Bone marrow (tissue), 2 donors: ENCODE measurements at regions not wholly inside any gene's neighbourhood (a gene's known extent, or its start where the extent isn't known, plus 50 kb on each side); places are given as distances from the start of the nearest gene placed in this dataset.
"Not testable (repeated sequence)": the region's sequence is repeated elsewhere in the genome, so short reads cannot be mapped to it uniquely, and the experiment has no call there.

Experiments
- DNase-seq, 2 donors: peaks; one replicate each; lab custom pipeline; 2025; lab: John Stamatoyannopoulos, UW

DNA sequence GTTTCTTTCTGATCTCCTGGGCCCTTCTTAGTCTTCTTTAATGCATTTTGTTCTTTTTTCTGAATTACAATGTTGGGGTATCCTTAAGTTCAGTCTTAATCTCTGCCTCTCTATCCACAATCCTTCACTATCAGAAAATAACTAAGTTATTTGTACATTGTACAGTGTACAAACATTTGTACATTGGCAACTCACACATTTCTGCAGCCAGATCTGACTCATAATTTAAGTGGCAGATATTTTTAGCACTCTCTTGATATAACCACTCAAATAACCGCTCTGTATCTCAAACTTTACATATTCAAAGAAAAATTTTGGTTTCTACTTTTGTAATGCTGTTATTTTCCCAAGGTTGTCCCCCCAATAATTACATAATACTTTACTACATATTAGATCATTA, 691.1 kb upstream of the SPRY2 start:
- DNase-seq, result no peak

DNA sequence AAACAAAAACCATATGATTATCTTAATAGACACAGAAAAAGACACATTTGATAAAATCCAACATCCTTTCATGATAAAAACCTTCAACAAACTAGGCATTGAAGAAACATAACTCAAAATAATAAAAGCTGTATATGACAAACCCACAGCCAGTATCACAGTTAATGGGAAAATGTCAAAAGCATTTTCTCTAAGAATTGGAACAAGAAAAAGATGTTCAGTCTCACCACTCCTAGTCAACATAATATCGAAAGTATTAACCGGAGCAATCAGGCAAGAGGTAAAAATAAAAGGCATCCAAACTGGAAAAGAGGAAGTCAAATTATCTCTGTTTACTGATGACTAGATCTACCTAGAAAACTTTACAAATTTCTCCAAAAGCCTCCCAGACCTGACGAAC, 684.2 kb upstream of the SPRY2 start:
- DNase-seq, result no peak

DNA sequence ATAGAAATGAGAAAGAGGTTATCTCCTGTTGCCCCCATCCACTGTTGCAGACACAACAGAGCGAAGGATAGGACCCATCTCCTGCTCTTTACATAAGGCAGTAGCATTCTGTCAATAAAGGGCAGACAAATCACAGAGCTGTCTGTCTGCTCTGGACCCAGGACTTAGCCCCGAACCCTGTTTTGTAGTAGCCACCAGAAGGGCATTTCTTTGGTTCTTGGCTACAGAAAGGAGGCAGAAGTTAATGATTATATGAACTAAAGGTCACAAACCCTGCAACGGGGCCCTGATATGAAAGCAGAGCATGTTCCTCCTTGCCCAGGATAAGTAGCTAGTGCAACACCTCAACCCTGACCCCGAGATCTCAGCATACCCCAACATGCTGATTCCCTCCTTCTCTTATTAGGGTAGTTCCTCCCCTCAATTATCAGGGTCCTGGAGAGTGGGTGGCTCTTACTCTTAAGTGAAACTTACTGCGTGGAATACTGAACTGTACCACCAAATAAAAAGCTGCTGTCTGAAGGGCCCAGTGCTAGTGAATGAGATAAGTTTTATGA, 680.4 kb upstream of the SPRY2 start:
- no peak for DNase-seq

DNA sequence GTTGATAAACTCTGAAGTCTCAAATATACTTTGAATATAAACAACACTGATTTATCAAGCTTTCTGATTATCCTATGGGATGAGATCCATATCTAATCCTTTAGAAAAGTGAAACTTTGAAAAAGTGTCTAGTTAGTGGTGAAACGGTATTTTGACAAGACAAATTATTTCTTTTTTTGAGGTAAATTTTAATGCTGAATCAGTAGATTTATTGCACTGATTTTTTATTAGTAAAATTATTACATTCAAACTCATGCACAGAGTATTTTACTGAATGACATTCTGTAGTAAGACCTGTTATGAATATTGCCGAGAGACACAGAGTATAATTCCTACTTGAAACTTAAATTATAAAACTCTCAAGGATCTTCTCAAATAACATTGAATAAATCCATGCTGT, 679.1 kb upstream of the SPRY2 start:
- no peak for DNase-seq

DNA sequence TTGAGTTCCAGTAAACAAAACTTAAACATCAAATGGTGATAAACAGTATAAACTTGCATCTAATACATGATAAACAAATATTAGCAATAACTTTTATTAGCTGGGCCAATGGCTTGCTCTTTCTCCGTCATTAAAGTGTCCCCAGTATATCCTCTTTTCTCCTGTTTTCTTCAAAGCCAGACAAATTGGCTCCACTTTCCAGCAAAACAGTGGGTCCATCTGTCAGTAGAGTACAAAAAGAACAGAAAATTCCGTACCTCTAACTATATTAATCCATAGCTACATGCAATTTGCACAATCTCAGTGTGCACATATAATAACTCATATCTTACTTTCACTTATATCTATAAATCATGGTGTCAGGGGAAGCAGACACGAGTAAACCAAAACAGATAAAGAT, 678.0 kb upstream of the SPRY2 start:
- DNase-seq, result no peak

DNA sequence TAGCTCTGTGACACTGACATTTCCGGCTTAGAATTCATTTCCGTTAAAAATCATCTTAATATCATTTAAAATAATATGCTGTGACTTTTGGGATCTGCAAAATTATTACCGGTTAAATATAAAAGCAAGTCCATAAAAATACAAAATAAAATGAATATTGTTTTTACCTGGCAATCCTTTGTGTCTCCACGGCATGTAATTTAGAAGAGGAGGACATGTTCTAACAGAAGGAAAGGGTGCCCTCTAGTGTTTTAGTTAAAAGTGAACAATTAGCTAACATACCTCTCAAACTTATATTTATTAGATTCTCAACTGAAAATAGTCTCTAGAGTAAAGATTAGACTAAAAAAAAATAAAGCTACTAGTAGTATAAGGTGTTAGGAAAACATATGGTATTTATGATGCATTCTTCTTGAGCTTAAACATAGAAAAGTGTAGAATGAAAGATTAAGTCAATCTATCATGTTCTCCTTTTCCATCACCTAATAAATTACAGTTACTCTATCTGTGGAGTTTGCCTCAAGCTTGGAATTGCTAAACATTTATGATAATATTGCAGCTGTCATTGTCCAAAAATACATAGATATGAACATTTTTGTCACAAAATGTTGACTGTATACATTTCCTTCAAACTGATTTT, 676.7 kb upstream of the SPRY2 start:
- DNase-seq, result peak in 1 of 2 donors; percentile 1

DNA sequence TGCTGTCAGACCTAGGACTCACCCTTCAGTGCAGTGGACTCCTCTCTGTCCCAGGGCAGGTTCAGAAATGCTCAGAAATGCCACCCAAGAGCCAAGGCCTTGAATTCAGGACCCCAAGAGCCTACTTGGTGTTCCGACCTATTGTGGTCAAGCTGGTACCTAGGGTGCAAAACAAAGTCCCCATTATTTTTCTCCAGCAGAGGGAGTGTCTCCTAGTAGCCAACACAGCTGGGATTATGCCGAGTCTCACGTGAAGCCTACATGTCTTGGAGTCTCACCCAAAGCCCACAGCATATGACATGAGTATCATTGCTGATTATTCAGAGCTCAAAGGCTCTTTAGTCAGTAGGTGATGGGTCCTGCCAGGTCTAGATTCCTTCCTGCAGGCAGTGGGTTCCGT, 671.1 kb upstream of the SPRY2 start:
- no peak for DNase-seq

DNA sequence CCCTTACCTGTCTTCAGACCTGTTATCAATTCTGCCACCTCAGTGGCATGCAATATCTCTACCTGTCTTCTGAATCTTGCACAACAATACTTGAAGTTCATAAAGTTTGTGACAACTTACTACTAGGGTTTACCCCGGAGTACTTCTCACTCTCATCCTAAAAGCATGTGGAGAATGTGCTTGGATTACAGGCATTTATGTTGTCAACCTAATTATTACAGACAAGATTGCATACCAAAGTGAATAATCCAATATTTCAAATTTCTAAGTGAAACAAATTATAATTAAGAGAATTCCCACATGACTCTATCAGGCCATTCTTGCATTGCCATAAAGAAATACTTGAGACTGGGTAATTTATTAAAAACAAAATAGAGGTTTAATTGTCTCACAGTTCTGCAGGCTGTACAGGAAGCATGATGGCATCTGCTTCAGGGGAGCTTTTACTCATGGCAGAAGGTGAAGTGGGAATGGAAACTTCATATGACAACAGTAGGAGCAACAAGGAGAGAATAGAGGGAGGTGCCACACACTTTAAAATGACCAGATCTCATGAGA, 661.0 kb upstream of the SPRY2 start:
- DNase-seq, result no peak

DNA sequence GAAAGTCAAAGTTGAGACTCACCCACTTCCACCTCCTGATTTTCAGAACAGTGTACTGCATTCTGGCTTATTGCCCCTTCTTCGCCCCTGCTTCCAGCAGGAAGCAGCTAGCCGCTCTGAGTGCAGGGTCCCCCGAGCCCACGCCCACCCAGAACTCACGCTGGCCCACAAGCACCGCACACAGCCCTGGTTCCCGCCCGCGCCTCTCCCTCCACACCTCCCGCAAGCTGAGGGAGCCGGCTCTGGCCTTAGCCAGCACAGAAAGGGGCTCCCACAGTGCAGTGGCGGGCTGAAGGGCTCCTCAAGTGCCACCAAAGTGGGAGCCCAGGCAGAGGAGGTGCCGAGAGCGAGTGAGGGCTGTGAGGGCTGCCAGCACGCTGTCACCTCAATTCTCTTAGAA, 657.7 kb upstream of the SPRY2 start:
- not testable (repeated sequence) for DNase-seq

DNA sequence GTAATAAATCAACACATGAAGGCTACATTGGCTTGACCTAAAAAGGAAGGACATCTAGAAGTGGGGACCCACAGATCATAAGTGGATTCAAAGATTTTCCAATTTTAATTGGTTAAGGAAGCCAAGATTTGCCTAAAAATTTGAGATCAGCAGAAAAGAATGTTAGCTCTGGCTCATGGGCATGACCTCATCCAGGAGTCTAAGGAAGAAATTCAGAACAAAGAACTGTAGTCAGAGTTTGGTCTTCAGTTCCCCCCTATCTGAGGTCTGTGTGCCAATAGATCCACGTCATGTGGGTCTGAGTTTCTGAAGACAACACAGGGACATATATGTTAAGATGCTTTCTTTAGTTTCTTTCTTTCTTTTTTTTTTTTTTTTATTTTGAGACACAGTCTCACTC, 648.8 kb upstream of the SPRY2 start:
- DNase-seq, result no peak

DNA sequence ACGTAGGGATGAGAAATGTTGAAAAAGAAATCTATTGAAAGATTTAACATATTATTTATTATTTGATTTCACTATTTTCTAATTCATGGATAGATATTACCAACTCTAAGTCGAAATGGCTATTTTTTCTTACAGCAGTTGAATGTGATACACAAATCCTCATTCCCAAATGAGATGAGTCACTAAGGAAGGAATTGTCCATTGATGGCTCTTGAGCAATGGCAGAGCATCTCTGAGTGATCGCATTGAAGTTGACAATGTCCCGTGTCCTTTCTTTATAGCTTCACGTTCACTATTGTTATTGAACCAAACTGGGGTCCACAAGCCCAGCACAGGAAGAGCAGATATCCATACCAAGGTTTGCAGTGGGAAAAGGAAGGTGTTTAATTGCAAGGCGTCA, 648.3 kb upstream of the SPRY2 start:
- DNase-seq, result no peak

DNA sequence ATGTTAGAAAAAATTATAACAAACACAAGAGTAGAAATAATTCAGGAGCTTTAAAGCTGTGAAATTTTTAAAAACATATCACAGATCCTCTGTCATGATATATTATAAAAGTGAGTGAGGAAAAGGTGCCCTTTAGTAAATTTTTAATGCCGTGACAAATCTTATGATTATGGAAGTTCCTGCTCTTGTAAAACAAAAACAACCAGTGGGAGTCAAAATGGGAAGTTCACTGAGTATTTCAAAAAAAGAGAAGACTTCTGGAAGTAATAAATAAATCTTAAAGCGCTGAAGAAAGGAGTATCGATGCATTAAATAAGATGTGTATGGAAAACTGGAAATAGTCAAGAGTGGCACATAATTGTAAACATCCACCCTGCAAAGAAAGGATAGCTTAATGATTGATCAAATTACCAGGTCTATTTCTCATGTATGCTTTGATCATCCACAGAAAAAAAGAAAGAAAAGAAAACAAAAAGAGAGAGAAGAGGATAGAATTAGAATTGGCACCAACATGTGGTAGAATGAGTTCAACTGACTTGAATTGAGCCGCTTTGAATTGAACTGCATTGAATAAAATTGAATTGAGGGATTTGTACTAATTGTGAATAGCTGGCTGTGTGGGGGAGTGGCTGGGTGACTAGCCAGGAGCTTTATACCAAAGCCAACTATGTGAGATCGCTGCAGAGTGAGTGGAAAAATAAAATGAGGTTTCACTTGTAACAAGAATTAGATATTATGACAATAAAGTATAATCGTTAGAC, 647.6 kb upstream of the SPRY2 start:
- DNase-seq, result no peak

DNA sequence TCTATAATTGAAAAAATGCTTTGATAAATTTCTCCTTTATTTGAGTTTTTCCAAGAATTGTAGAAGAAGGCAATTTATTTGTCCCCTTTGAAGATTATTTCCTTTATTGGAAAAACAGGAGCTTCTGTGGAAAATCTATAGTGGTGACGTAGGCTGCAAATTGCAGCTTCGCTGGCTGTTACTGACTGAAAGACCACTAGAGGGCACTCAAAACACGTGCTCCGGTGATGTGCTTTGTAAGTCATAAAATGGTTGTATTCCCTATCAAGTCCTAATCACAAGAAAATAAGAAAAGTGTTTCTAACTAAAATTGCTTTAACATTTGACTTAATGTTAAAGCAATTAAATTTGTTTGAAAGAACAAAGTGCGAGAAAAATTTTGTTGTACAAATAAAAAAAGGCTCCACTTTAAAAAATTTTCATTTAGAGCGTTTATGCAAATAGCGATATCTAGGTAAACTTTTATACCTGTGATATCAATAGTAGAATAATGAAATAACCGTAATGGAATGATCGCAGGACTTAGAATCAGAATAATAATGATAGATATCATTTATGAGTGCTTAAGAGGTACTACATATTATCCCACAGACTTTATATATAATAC, 638.2 kb upstream of the SPRY2 start:
- DNase-seq, result peak in 1 of 2 donors; percentile 10

DNA sequence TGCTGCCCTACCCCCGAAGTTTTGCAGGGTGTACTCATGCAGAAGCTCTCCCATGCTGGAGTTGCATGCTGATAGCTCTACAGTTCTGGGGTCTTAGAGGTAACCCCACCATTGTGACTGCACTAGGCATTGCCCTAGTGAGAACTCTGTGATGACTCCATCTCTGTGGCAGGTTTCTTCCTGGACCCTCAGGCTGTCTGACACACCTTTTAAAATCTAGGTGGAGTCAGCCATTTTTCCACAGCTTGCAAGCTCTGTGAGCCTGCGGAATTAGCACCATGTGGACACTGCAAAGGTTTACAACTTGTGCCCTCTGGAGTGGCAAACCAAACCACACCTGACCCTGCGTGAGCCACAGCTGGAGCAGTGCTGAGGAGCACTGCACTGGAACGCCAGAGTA, 636.2 kb upstream of the SPRY2 start:
- DNase-seq, result no peak

DNA sequence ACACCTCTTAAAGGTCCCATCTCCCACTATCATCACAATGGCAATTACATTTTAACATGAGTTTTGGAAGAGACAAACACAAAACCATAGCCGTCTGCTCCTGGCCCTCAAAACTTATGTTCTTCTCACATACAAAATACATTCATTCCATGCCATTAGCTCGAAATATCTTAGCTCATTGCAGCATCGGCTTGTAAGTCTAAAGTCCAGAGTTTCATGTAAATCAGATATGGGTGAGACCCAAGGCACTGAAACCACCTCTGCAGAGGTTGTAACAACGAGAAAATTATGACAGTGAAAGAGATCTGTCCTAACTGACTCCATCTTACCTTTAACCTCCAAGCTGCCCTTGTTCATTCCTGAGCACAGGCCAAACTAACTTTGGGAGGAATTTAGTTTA, 635.0 kb upstream of the SPRY2 start:
- DNase-seq, result no peak

DNA sequence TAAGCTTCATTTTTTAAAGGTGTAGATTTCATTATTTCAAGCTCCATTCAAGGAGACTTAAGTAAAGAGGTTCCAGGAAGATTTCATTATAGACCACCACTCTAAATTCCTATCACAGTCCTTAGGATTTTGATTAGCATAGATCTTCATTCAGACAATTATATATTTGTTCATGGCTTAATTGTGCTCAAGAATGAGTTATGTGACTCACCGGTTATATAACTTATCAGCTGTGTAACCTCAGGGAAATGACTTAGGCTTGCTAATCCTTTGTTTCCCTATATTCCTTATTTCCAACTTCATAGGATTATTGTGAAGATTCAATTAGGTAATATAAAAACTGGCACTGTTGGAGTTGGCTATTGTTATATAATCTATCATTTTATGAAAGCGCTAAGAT, 632.8 kb upstream of the SPRY2 start:
- no peak for DNase-seq

DNA sequence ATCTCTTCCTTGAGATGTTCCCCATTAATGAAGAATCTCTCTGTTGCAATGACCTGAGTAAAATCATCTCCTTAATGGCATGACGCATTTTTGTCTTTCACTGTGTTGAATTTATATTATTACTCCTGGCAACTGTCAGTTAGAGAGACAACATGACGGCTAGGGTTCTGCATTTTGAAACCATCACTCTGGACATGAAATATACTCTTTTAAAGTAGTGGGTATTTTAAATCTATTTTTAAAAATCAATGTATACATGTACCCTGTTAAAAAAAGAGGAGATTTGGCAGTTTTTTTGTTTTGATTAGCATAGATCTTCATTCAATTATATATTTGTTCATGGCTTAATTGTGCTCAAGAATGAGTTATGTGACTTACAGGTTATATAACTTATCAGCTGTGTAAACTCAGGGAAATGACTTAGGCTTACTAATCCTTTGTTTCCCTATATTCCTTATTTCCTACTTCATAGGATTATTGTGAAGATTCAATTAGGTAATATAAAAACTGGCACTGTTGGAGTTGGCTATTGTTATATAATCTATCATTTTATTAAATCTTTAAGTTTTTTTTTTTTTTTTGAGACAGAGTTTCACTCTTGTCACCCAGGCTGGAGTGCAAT, 632.0 kb upstream of the SPRY2 start:
- DNase-seq, result no peak

DNA sequence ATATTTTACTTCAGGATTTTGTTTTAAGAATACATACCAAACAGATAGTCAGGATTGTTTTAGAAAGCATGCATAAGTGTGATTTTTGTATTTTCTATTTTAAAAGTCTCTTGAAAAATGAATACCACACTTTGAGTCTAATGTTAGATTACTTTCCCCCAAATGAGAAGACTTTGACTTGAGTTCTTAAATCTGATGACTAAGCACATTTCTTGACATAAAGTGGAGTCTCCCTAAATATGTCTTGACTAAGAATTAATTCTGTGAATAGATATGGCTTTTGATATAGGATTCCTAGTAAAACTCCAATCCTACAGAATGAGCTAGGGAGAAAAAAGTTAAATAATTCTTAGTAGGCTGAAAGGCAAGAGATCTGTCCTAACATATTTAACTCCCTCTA, 624.2 kb upstream of the SPRY2 start:
- no peak for DNase-seq

DNA sequence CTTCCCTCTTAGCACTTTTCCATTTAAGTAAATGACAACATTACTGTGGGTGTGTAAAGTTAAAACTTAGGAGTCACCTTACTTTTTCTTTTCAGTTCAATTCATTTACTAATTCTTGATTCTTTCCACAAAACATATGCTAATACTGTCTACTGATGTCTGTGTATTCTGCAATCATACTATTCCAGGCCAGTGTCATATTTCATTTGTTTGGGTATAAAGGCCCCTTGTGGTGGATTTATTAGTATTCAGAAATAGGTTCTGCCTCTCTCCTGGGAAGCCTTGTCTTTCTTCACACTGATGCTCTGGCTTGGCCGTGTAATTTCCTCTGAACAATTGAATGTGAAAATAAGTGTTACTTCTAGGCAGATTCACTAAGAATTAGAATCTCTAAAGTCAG, 621.9 kb upstream of the SPRY2 start:
- DNase-seq, result no peak

DNA sequence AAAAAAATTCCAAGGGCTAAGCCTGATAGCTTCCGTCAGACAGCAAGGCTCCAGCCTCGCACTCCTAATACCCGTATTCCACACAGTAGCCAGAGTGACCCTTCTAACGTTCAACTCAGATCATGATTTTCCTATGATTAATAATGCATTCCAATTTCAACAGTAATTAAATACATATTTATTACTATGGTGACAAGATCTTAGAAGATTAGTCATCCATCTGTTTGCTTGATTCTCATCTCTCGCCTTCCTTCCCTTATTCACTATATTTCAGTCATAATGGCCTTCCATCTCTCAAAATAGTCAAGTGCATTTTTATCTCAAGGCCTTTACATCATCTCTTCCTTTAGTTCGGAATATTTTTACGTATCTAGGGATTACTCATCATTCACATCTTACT, 621.2 kb upstream of the SPRY2 start:
- DNase-seq, result no peak

DNA sequence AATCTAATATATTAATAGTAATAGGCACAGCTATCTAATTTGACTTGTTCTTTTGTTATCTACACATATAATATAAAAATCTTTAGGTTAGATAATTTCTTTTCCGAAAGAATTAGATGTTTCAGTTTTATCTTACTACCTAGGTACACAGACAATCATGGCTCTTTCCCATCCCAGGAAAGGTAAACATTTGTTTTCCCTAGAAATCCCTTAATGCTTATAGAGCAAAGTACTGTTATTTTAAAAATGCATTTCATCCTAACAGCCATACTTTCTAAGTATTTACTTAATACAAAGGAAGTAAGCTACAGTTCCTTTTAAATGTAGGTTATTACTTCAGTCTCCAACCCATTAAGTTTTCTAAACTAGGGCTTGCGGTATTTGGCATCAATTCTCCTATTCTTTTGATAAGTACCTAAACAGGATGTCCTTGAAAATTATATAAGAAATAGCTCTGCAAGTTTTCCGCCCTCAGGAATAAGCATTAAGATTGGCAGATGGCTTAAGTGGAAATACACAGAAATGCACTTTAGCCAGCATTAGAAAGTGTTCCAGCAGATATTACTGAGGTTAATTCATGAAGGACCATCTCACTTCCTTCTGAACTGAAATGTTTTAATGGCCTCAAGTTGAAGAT, 616.2 kb upstream of the SPRY2 start:
- no peak for DNase-seq

DNA sequence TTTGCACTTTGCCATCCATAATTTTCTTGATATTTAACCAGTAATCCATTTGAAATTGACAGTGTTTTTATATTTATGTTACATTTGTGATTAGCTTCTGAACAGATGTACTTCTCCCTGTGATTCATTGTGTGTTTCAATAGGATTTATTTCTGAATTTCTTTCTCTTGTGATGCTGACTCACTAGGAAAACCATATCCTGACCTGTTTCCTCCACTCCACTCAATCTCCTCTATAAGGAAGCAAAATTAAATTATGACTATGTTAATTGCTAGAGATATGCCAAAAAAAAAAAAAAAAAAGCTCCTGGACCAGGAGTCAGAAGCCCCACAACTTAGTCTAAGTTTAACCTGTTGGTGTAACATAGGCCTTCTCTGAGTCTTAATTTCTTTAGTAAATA, 614.6 kb upstream of the SPRY2 start:
- no peak for DNase-seq
